Transverse colon (tissue), 4 donors: ENCODE measurements at regions not wholly inside any gene's neighbourhood (a gene's known extent, or its start where the extent isn't known, plus 50 kb on each side); places are given as distances from the start of the nearest gene placed in this dataset.
A peak's percentile ranks its signal among the peaks of the same experiment; 100 is the strongest.

ENCODE experiments used
- DNase-seq: peaks from one replicate; pipeline ENCODE4 v3.0.0-alpha.2; 2019
- H3K27ac ChIP-seq, 4 donors: fragments of 200-600 bp; sonication (generic); 2 replicates each; pipeline ENCODE4 v1.5.1; 2016 to 2018; ENCODE audit warnings: inconsistent platforms in 4 of 4
- H3K27me3 ChIP-seq: fragments of 200-600 bp; sonication (generic); 2 replicates; pipeline ENCODE4 v1.5.1; 2017; ENCODE audit warnings: inconsistent platforms
- H3K36me3 ChIP-seq, 4 donors: fragments of 200-600 bp; sonication (generic); 2 replicates each; pipeline ENCODE4 v1.5.1; 2017 to 2019; ENCODE audit warnings: inconsistent platforms in 4 of 4
- H3K4me1 ChIP-seq, 4 donors: fragments of 200-600 bp; sonication (generic); 2 replicates each; pipeline ENCODE4 v1.5.1; 2017 to 2020; ENCODE audit warnings: inconsistent platforms in 4 of 4
- H3K4me3 ChIP-seq, 4 donors: fragments of 200-600 bp; sonication (generic); 1 replicate in 1 of 4; 2 replicates in 3 of 4; pipeline versions ENCODE4 v1.5.1 to v1.6.1; 2017 to 2019; ENCODE audit warnings: inconsistent platforms in 4 of 4
- H3K9me3 ChIP-seq, 2 donors: fragments of 200-600 bp; sonication (generic); 2 replicates each; pipeline ENCODE4 v1.5.1; 2017 to 2019; ENCODE audit warnings: inconsistent platforms in 2 of 2
- EP300 ChIP-seq: sonication (generic); formaldehyde crosslinking; IDR thresholded peaks from one replicate; pipeline ENCODE4 v1.6.1; 2017; ENCODE audit warnings: antibody characterized with exemption, low read depth
- POLR2A ChIP-seq: fragments of 450-650 bp; IDR thresholded peaks from one replicate; pipeline ENCODE4 v1.6.1; 2016; ENCODE audit warnings: antibody characterized with exemption, mild to moderate bottlenecking, moderate library complexity
- POLR2AphosphoS5 ChIP-seq, 3 donors: sonication (generic); formaldehyde crosslinking; IDR thresholded peaks; one replicate each; pipeline ENCODE4 v1.6.1; 2016; ENCODE audit warnings: antibody characterized with exemption in 3 of 3
- WGBS, 2 donors: methylation state at CpG; one replicate each; pipeline ENCODE4 v1.1.5; 2018; ENCODE audit warnings: low coverage in 1 of 2; 5-methylcytosine and 5-hydroxymethylcytosine counted together
- in situ Hi-C, 4 donors: fragments of 200-750 bp; cut with MboI; loops; one replicate each; pipeline versions ENCODE4 v1.15.0 to v1.15.1; 2017; ENCODE audit warnings: low sequenced_read_pairs in 3 of 4, low pct_ligation_motif_present in 1 of 4, low pct_unique_long_range_greater_than_20kb in 1 of 4
- intact Hi-C: fragments of 100-400 bp; cut with DNase I; formaldehyde crosslinking; loops from one replicate; pipeline ENCODE4 v1.15.1; 2023; ENCODE audit warnings: low total_unique reads
- TF ChIP-seq, protein P1 (sequence below), 5 experiments: fragments of 200-600 bp in 3 of 5; fragments of 450-650 bp in 2 of 5; sonication (generic) in 3 of 5; IDR thresholded peaks; 1 replicate in 2 of 5; 2 replicates in 3 of 5; pipeline ENCODE4 v1.5.1; 2016 to 2017; ENCODE audit warnings: antibody characterized with exemption in 5 of 5, inconsistent platforms in 3 of 5, mild to moderate bottlenecking in 2 of 5, moderate library complexity in 1 of 5

GRCh38 chr21:35853321-35854239, 206.7 kb downstream of the SETD4 start:
- no peak for TF ChIP-seq EP300
- TF ChIP-seq, protein P1, sequence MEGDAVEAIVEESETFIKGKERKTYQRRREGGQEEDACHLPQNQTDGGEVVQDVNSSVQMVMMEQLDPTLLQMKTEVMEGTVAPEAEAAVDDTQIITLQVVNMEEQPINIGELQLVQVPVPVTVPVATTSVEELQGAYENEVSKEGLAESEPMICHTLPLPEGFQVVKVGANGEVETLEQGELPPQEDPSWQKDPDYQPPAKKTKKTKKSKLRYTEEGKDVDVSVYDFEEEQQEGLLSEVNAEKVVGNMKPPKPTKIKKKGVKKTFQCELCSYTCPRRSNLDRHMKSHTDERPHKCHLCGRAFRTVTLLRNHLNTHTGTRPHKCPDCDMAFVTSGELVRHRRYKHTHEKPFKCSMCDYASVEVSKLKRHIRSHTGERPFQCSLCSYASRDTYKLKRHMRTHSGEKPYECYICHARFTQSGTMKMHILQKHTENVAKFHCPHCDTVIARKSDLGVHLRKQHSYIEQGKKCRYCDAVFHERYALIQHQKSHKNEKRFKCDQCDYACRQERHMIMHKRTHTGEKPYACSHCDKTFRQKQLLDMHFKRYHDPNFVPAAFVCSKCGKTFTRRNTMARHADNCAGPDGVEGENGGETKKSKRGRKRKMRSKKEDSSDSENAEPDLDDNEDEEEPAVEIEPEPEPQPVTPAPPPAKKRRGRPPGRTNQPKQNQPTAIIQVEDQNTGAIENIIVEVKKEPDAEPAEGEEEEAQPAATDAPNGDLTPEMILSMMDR (IDR thresholded peaks at IDR 0.05): no peak
- TF ChIP-seq POLR2A: no peak
- no peak for TF ChIP-seq POLR2AphosphoS5 (IDR thresholded peaks at IDR 0.05)
- Histone ChIP-seq H3K27me3 (peaks cover 16% of the 10 kb centered on the region), H3K4me1 (peaks cover 0 to 21% (median 0%) of the 10 kb centered on the region in 4 donors), H3K4me3 (no peak overlapping the region), H3K27ac (no peak overlapping the region), H3K36me3 (no peaks in the 10 kb centered on the region), H3K9me3 (no peaks in the 10 kb centered on the region)
- 72 to 76% methylated on average over 9 of the region's 9 CpGs for WGBS, 2 donors
- in situ Hi-C loops: no loop called here
- intact Hi-C loops: no loop called here
- DNase-seq: no peak

DNA sequence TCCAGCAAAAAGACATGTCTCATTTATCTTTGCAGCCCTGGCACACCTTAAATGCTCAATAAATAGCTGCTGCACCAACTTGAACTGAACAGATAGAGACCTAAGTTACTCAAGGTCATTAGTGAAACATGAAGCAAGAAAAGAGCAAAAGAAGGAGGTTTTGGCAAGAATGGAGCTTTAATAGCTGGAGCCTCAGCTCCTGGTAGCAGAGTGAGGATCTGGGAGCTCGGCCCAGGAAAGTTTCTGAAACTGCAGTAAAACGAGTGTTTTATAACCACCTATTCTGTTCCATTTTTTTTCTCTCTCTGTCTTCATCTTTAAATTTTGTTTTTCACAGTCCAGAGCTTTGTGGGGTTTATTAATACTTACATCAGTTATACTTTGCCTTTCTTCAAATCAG, 207.5 kb downstream of the SETD4 start:
- peaks cover 16% of the 10 kb centered on the region for H3K27me3 ChIP-seq
- no peak for DNase-seq
- TF ChIP-seq POLR2AphosphoS5 (IDR thresholded peaks at IDR 0.05) (no peak), POLR2A (no peak), EP300 (no peak)
- TF ChIP-seq, protein P1 (IDR thresholded peaks at IDR 0.05): no peak
- no peak overlapping the region for H3K27ac ChIP-seq
- H3K4me3 ChIP-seq: no peak overlapping the region
- intact Hi-C loops: no loop called here
- whole genome bisulfite sequencing, 2 donors: 52 to 69% methylated on average over 2 of the region's 2 CpGs
- H3K4me1 ChIP-seq: peaks cover 0 to 21% (median 0%) of the 10 kb centered on the region in 4 donors
- H3K36me3 ChIP-seq: no peaks in the 10 kb centered on the region
- no peaks in the 10 kb centered on the region for H3K9me3 ChIP-seq
- in situ Hi-C loops: no loop called here

DNA sequence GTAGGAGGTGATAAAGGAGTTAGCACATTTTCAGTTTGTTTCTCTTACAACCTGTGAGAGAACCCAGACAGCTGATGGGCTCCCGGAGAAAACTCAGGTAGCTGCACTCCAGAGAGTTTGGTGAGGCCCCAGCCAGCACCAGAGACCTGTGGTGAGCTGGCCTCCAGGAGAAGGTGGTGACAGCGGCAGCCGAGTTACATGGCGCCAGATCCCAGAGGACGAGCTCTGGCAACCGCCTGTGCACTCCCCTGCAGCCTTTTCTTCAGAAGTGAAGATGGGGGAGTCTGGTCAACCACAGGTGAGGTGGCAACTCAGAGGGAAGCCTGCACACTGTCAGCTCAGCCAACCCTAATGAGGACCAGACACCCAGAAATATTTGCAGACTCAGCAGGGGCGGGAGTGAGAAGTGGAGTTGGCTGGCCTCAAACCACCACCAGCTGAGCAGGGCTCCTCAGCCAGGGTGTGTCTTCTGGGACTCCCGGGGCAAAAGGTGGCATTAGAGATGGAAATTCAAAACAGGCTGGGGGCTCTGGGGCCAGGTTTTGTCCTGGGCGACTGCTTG, 209.7 kb downstream of the SETD4 start:
- TF ChIP-seq, protein P1 (IDR thresholded peaks at IDR 0.05): no peak
- TF ChIP-seq EP300 (no peak), POLR2A (no peak), POLR2AphosphoS5 (IDR thresholded peaks at IDR 0.05) (no peak)
- 77 to 80% methylated on average over 2 to 9 of the region's 9 CpGs for WGBS, 2 donors
- no peak for DNase-seq
- no peak overlapping the region for H3K4me3 ChIP-seq
- no peaks in the 10 kb centered on the region for H3K36me3 ChIP-seq
- intact Hi-C loops (no loop called here), in situ Hi-C loops (no loop called here)
- peak overlapping the region in 2 of 4 donors; percentile 18 to 54 for H3K27ac ChIP-seq
- H3K4me1 ChIP-seq: peaks cover 0 to 21% (median 0%) of the 10 kb centered on the region in 4 donors
- no peaks in the 10 kb centered on the region for H3K9me3 ChIP-seq
- H3K27me3 ChIP-seq: peaks cover 16% of the 10 kb centered on the region

- intact Hi-C loops (no loop called here), in situ Hi-C loops (no loop called here)
- H3K36me3 ChIP-seq: no peaks in the 10 kb centered on the region
- peaks cover 0 to 21% (median 0%) of the 10 kb centered on the region in 4 donors for H3K4me1 ChIP-seq
- TF ChIP-seq EP300: no peak
- TF ChIP-seq POLR2AphosphoS5 (IDR thresholded peaks at IDR 0.05): peak in 1 of 3 donors; percentile 11
- no peak for DNase-seq
- peak overlapping the region in 2 of 4 donors; percentile 18 to 54 for H3K27ac ChIP-seq
- no peak overlapping the region for H3K4me3 ChIP-seq
- peaks cover 16% of the 10 kb centered on the region for H3K27me3 ChIP-seq
- WGBS, 2 donors: 39 to 41% methylated on average over 5 of the region's 5 CpGs
- no peaks in the 10 kb centered on the region for H3K9me3 ChIP-seq
These were observed 210.3 kb downstream of the SETD4 start for GRCh38 chr21:35850029-35850428.
